Occipital lobe (tissue), 1 donor: ENCODE measurements at regions not wholly inside any gene's neighbourhood (a gene's known extent, or its start where the extent isn't known, plus 50 kb on each side); places are given as distances from the start of the nearest gene placed in this dataset.
"Not testable (repeated sequence)": the region's sequence is repeated elsewhere in the genome, so short reads cannot be mapped to it uniquely, and the experiment has no call there.

Source experiments
- DNase-seq: peaks from one replicate; lab custom pipeline; 2025; lab: John Stamatoyannopoulos, UW

DNA sequence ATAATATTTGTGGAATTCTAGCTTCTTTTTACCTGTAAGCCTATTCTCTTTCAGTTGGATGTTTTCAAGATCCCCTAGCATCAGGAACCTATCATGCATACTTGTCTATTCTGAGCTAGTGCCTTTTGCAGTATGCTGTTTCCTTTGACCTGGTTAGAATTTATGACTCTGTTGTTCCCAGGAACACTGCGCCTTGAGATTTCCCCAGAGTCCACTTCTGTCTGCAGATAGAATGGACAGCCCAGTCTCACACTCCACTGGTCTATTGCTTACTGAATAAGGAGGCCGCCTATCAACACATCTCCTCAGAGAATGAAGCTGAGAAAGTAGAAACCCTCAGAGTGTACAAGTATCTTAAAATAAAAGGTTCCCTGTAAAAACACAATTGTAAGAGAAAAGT is 465.1 kb upstream of the GALNTL6 start:
- DNase-seq = no peak

DNA sequence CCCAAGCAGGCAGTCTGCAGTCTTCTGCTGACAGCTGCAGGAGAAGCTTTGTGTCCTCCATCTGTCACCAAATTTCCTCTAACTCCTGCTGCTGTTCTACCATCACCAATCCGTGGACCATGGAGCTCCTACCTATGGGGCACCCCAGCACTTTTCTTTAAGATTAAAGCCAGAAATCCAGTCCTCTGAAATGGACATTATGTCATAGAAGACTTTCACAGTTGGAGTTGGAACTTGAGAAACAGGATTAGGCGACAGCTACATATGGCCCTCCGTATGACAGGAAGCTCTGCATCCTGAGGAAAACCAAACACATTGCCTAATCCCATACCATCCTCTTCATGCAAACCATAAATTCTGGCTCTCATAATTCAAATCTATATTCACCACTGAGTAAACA is 470.6 kb upstream of the GALNTL6 start:
- no peak for DNase-seq

GRCh38 chr4:171340258-171340657 is 472.9 kb upstream of the GALNTL6 start:
- DNase-seq = no peak

DNA sequence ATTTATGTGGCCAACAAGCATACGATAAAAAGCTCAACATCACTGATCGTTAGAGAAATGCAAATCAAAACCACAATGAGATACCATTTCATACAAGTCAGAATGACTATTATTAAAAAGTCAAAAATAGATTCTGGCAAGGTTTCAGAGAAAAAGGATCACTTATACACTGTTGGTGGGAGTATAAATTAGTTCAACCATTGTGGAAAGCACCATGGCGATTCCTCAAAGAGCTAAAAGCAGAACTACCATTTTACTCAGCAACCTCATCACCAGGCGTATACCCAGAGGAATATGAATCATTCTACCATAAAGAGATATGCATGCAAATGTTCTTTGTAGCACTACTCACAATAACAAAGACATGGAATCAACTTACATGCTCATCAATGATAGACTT is 478.7 kb upstream of the GALNTL6 start:
- no peak for DNase-seq

DNA sequence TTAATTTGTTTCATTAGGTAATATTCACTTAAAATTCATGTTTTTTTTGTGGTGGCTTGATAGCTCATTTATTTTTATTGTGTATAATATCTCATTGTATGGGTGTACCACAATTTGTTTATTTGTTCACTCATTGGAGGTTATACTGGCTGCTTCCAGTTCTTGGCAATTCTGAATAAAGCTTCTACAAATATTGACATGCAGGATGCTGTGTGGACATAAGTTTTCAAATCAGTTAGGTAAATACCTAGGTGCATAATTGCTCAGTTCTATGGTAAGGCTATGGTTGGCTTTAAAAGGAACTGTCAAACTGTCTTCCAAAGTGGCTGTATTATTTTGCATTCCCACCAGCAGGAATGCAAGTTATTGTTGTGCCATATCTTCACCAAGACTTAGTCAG is 504.5 kb upstream of the GALNTL6 start:
- no peak for DNase-seq

DNA sequence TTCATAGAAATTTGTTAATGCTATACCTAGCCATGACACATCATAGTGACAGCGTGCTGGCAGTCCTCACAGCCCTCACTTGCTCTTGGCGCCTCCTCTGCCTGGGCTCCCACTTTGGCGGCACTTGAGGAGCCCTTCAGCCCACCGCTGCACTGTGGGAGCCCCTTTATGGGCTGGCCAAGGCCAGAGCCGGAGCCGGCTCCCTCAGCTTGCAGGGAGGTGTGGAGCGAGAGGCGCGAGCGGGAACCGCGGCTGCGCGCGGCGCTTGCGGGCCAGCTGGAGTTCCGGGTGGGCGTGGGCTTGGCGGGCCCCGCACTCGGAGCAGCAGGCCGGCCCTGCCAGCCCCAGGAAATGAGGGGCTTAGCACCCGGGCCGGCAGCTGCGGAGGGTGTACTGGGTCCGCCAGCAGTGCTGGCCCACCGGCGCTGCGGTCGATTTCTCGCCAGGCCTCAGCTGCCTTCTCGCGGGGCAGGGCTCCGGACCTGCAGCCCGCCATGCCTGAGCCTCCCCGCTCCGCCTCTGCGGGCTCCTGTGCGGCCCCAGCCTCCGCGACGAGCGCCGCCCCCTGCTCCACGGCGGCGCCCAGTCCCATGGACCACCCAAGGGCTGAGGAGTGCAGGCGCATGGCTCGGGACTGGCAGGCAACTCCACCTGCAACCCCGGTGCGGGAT is 515.0 kb upstream of the GALNTL6 start:
- DNase-seq = not testable (repeated sequence)

DNA sequence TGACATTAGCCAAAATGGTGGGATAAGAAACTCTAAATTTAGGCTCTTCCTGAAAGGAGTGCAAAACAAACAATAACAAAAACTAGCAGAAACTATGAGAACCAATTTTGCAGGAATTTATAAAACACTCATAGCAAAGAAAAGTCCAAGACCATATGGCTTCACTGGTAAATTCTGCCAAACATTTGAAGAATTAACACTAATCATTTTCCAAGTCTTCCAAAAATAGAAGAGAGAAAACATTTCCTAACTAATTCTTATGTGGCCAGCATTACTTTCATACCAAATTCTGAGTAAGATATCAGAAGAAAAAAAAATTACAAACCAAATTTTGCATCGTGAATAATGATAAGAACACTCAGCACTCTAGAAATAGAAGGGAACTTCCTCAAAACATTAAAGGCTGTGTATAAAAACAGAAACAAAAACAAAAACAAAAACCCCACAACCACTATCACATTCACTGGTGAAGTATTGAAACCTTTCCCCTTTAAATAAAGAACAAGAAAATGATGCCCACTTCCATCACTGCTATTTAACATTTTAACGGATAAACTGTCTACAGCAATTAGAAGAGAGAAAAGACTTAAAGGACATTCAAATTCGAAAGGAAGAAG is 524.3 kb upstream of the GALNTL6 start:
- no peak for DNase-seq

GRCh38 chr4:171281359-171281758 is 531.8 kb upstream of the GALNTL6 start:
- no peak for DNase-seq

- no peak for DNase-seq
Measured at GRCh38 chr4:171279131-171279530, 534.1 kb upstream of the GALNTL6 start.

GRCh38 chr4:171266671-171267070 is 546.5 kb upstream of the GALNTL6 start:
- DNase-seq = no peak

DNA sequence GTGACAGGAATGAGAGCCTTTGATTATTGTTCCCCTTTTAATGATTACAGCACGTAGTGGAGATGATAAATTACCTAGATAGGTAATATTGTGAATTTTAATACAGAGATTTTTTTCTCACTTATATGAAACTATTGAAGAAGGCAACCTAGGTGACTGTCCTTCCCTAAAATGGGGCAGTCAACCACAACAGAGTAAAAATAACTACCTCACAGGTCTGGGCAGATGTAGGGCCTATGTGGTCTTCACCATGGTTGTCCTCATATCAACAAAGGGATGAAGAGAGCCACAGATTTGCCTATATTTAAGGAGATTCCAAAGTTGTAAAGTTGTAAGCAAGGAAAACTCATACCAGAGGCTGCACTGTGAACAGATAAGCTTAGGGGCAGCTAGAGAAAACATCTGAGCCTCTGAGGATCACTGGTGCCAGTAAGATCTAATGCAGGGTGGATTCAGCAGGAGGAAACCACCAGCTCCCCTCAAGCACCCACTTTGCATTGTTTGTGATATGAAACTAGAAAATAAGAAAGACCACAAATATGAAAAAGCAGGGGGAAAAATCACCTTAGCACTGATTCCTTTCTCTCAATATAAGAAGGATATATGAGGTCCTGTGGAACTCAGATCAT is 547.9 kb upstream of the GALNTL6 start:
- no peak for DNase-seq

- no peak for DNase-seq
Measured at GRCh38 chr4:171256223-171256622, 557.0 kb upstream of the GALNTL6 start.

DNA sequence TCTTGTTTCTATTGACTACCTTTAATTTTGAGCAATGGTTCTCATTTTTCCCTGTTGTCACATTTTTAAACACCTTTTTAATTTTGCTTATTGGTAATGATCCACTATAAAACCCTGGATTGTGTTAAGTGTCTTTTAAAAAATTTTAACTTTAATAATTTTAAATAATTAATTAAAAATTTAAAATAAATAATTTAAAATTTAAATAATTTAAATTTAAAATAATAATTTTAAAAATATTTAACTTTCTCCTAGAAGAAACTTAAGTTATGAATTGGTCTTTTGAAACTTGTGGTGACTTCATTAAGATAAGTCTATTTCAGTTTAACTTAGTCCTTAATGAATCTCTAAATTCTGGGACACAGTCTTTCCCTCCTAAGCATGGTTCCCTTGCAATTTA is 566.3 kb upstream of the GALNTL6 start:
- DNase-seq = no peak

DNA sequence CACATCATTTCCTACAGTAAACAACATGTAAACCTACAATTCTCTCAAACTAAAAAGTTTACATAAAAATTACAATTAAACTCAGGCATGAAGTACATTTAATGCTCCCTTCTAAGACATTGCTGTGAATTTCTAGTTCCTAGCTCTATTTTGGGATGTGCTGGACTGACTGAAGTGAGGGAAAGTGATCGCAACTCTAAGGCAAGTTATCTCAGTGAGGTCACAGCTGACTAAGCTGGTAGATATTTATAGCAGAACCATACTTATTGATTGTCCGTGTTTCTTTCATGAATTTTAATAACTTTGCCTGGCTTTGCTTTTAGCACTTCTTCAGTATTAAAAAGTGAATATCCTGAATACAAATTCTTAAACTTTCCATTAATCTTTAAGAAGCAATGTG is 570.4 kb upstream of the GALNTL6 start:
- DNase-seq = no peak

GRCh38 chr4:171239196-171239595 is 574.0 kb upstream of the GALNTL6 start:
- no peak for DNase-seq

GRCh38 chr4:171235521-171235920 is 577.7 kb upstream of the GALNTL6 start:
- no peak for DNase-seq

DNA sequence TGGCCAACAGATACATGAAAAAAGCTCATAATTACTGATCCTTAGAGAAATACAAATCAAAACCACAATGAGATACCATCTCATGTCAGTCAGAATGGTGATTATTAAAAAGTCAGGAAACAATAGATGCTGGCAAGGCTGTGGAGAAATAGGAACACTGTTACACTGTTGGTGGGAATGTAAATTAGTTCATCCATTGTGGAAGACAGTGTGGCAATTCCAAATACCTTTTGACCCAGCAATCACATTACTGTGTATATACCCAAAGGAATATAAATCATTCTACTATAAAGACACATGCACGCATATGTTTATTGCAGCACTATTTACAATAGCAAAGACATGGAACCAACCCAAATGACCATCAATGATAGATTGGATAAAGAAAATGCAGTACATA is 583.9 kb upstream of the GALNTL6 start:
- DNase-seq = not testable (repeated sequence)

- DNase-seq = no peak
Measured at GRCh38 chr4:171221181-171221580, 592.0 kb upstream of the GALNTL6 start.

DNA sequence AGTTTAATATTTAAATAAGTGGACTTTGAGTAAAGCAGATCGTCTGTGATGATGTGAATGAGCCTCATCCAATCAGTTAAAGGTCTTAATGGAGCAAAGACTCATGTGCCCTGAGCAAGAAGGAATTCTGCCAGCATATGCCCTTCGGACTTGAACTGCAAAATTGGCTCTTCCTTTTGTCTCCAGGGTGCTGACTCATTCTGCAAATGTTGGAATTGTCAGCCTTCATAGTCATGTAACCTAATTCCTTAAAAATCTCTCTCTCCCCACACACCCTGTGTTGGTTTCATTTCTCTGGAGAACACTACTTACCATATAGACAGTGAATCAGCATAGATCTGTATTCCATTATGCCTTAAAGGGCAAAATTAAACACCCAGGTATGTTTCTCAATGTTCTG is 609.8 kb upstream of the GALNTL6 start:
- no peak for DNase-seq

DNA sequence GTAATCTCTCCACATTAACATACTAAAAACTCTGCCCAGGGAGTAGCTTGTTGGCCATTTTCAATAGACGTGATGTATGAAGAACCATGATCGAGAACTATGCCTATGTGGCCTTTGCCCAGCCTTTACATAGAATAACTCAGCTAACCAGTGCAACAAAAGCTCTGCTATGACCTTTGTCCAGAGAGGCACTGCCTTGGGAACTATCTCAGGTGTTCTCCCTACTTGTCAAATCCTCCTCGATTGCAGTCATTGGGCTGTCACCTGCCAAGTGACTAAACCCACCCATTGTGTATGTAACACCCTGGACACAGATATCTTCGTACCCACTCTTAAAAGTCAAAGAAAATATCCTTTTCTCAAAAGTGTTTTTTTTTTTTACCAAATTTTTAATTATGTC is 610.3 kb upstream of the GALNTL6 start:
- no peak for DNase-seq

DNA sequence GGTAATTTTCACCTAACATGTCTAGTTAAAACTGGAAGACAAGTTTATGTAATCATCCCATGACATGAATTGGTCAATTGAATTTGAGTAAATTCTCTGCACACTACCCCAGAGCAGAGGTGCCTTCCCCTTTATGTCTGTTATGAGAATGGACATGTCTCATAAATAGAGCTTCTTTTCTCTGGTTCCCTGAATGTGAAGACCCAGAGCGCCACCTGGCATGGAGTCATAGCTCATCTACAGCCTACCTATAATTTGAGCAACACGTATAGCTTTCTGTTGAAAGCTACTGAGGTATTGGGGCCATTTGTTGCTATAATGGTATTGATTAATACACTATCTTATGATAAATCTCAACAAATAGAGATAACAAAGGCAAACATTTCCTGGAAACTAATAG is 626.5 kb upstream of the GALNTL6 start:
- DNase-seq = no peak

- no peak for DNase-seq
Measured at GRCh38 chr4:171181090-171181489, 632.1 kb upstream of the GALNTL6 start.

DNA sequence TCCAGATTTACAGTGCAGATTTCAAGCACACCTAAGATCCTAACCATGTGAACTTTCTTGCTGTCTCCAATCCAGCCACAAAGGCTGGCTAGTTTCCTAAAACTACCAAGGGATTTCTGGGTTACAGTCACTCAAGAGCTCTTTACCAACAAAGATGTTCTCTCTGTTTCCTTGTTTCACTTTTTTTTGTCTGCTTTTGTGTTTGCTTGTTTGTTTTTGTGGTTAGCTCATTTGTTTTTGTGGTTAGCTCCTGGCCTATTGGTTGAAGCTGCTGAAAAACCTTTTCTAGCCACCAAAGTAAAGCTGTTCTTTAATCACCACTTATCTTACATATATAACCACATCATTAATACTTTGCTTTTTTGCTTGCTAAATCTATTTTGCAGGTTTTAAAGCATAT is 642.5 kb upstream of the GALNTL6 start:
- DNase-seq = no peak
